PC-9 (cell line): ENCODE measurements at regions not wholly inside any gene's neighbourhood (a gene's known extent, or its start where the extent isn't known, plus 50 kb on each side); places are given as distances from the start of the nearest gene placed in this dataset.
A peak's percentile ranks its signal among the peaks of the same experiment; 100 is the strongest.

Experiments used
- BruUV-seq: library from RNA; stranded (reverse); fragments of 400-500 nt; replicated peaks from 2 replicates; lab custom pipeline; 2021; lab: Mats Ljungman, UMichigan
- CTCF ChIA-PET: fragments of 300-600 bp; sonication (Branson Sonifier 250); formaldehyde crosslinking; loops from one replicate; lab custom pipeline; 2022; ENCODE audit warnings: antibody characterized with exemption; lab: Charles Lee
- POLR2A ChIA-PET: fragments of 300-600 bp; sonication (Branson Sonifier 250); formaldehyde crosslinking; loops from one replicate; lab custom pipeline; 2022; ENCODE audit warnings: antibody characterized with exemption; ENCODE audit not compliant: unreplicated experiment; lab: Charles Lee
- DNase-seq, 2 experiments: peaks; one replicate each; pipeline versions ENCODE4 v3.0.0 to v3.0.0-alpha.2; 2015 to 2022; ENCODE audit warnings: mixed read lengths in 1 of 2
- H2AFZ ChIP-seq: fragments of 200-600 bp; sonication (generic); 2 replicates; pipeline ENCODE4 v1.8.1; 2017; ENCODE audit warnings: antibody characterized with exemption
- H3F3A ChIP-seq: fragments of 200-600 bp; sonication (generic); 2 replicates; pipeline ENCODE4 v1.8.1; 2017; ENCODE audit warnings: antibody characterized with exemption, mild to moderate bottlenecking, low read depth; ENCODE audit not compliant: insufficient read depth
- H3K27ac ChIP-seq: fragments of 200-600 bp; sonication (generic); 2 replicates; pipeline ENCODE4 v1.6.1; 2016; ENCODE audit warnings: mixed run types
- H3K27me3 ChIP-seq: fragments of 200-600 bp; sonication (generic); 2 replicates; pipeline ENCODE4 v1.6.1; 2016; ENCODE audit warnings: low read depth, mixed run types; ENCODE audit not compliant: insufficient read depth
- H3K36me3 ChIP-seq: fragments of 200-600 bp; sonication (generic); 2 replicates; pipeline ENCODE4 v1.6.1; 2016; ENCODE audit warnings: low read depth, mixed run types
- H3K4me1 ChIP-seq: fragments of 200-600 bp; sonication (generic); replicated peaks from 2 replicates; pipeline ENCODE4 v1.6.1; 2016; ENCODE audit warnings: mixed run types; ENCODE audit not compliant: insufficient read depth
- H3K4me2 ChIP-seq: fragments of 200-600 bp; sonication (generic); 2 replicates; pipeline ENCODE4 v1.6.1; 2017; ENCODE audit warnings: mixed run types
- H3K4me3 ChIP-seq: fragments of 200-600 bp; sonication (generic); 2 replicates; pipeline ENCODE4 v1.6.1; 2016; ENCODE audit warnings: mixed run types
- H3K79me2 ChIP-seq: fragments of 200-600 bp; sonication (generic); 2 replicates; pipeline ENCODE4 v1.6.1; 2017; ENCODE audit warnings: low read depth, mixed run types
- H3K9me2 ChIP-seq: fragments of 200-600 bp; sonication (generic); 2 replicates; pipeline ENCODE4 v1.8.1; 2017; ENCODE audit warnings: mild to moderate bottlenecking; ENCODE audit not compliant: insufficient read depth
- H3K9me3 ChIP-seq: fragments of 200-600 bp; sonication (generic); 2 replicates; pipeline ENCODE4 v1.8.1; 2016; ENCODE audit warnings: low read depth; ENCODE audit not compliant: insufficient read depth
- H4K20me1 ChIP-seq: fragments of 200-600 bp; sonication (generic); 2 replicates; pipeline ENCODE4 v1.8.1; 2017; ENCODE audit not compliant: insufficient read depth
- EZH2 ChIP-seq: fragments of 200-600 bp; sonication (generic); IDR thresholded peaks from 2 replicates; pipeline ENCODE4 v1.8.0; 2017; ENCODE audit warnings: antibody characterized with exemption, low read depth
- intact Hi-C: fragments of 100-400 bp; cut with micrococcal nuclease; formaldehyde crosslinking; loops from one replicate; pipeline ENCODE4 v1.10.0; 2022; ENCODE audit not compliant: unreplicated experiment
- TF ChIP-seq, protein P1 (sequence below): fragments of 200-600 bp; sonication (generic); conservative IDR thresholded peaks from 2 replicates; pipeline ENCODE4 v1.6.1; 2017; ENCODE audit warnings: mixed run types, antibody characterized with exemption, mild to moderate bottlenecking, moderate library complexity

DNA sequence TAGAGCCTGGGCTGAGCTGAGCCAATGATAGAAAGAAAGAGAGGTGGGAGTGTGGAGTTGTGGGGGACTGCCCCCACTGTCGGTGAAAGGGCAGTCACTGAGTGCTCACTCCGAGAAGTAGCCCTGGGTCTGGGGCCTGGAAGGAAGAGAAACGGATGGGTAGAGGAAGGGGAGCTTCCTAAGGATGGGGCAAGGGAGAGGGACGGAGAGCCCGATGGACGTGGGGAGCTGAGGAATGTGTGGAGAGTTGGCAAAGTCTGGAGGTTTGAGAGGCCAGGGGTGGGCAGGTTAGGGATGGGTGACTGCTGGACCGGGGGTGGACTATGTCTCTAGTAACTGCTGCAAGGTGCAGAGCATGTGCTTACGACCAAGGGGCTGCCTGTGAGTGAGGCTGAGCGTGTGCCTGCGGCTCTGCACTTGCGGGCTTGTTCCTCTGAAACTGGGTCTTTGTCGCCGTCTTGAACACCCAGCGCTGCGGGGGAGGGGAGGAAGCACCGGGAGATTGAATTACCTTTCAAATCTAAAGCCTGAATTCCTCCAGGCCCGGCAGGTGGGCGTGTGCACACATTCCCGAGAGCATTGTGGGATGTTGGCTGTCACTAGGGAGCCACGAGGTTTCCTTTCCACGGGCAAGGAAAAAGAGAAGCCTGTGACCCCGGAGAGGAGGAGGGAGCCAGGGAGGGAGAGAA is 76.4 kb upstream of the ARAP3 start:
- Histone ChIP-seq H3K27ac (no peak overlapping the region), H3K27me3 (no peaks in the 10 kb centered on the region), H3K4me3 (no peak overlapping the region), H2AFZ (no peak overlapping the region), H3K4me1 (peaks cover 14% of the 10 kb centered on the region), H3K79me2 (no peaks in the 10 kb centered on the region), H4K20me1 (no peaks in the 10 kb centered on the region), H3K9me2 (no peaks in the 10 kb centered on the region), H3K36me3 (no peaks in the 10 kb centered on the region), H3F3A (no peaks in the 10 kb centered on the region), H3K4me2 (no peak overlapping the region), H3K9me3 (no peaks in the 10 kb centered on the region)
- ChIA-PET POLR2A (no interaction called here), CTCF (interaction anchor here (0.6 to 1.5 kb wide), 3 partner anchors 44 to 120 kb away, joined by 3 to 19 read pairs (median 5); partner anchors contain the start of gene PCDH1)
- no TSS peak for BruUV-seq
- no peak for DNase-seq
- TF ChIP-seq, protein P1, sequence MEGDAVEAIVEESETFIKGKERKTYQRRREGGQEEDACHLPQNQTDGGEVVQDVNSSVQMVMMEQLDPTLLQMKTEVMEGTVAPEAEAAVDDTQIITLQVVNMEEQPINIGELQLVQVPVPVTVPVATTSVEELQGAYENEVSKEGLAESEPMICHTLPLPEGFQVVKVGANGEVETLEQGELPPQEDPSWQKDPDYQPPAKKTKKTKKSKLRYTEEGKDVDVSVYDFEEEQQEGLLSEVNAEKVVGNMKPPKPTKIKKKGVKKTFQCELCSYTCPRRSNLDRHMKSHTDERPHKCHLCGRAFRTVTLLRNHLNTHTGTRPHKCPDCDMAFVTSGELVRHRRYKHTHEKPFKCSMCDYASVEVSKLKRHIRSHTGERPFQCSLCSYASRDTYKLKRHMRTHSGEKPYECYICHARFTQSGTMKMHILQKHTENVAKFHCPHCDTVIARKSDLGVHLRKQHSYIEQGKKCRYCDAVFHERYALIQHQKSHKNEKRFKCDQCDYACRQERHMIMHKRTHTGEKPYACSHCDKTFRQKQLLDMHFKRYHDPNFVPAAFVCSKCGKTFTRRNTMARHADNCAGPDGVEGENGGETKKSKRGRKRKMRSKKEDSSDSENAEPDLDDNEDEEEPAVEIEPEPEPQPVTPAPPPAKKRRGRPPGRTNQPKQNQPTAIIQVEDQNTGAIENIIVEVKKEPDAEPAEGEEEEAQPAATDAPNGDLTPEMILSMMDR, result no peak
- TF ChIP-seq EZH2, result no peak
- intact Hi-C loops, result loop anchor here (5.0 kb wide), 1 partner anchor 54 kb away; no protein-coding TSS in a partner anchor

DNA sequence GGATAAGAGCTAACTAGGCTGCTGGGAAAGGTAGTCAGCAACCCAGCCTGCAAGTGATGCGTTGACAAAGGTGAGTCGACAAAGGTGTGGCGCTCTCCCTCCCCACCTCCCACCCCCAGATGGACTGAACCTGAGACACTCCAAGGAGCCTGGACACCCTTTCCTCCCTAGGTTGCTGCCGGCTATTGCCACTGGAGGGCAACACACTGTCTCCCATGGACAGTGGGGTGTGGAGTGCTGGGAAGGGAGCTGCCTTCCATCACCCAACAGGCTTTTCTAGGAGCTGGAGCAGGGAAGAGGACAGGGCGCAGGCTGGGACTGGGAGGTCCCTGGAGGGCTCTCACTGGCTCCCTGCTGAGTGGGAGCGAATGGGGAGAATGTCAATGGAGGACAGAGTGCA is 75.4 kb upstream of the ARAP3 start:
- H3K9me3 ChIP-seq, result no peaks in the 10 kb centered on the region
- DNase-seq, result peak; percentile 64 to 75
- no peaks in the 10 kb centered on the region for H3F3A ChIP-seq
- TF ChIP-seq, protein P1, result peak; percentile 74
- no peak for TF ChIP-seq EZH2
- H3K4me3 ChIP-seq, result no peak overlapping the region
- ChIA-PET POLR2A (interaction anchor here (0.5 kb wide), 1 partner anchor 102 kb away, joined by 5 read pairs; no protein-coding TSS in a partner anchor), CTCF (interaction anchor here (0.7 to 1.5 kb wide), 9 partner anchors 42 to 202 kb away, joined by 3 to 19 read pairs (median 5); partner anchors contain the start of genes DELE1 and PCDH1)
- H3K27me3 ChIP-seq, result no peaks in the 10 kb centered on the region
- H3K9me2 ChIP-seq, result no peaks in the 10 kb centered on the region
- no peaks in the 10 kb centered on the region for H3K36me3 ChIP-seq
- BruUV-seq, result no TSS peak
- no peak overlapping the region for H3K4me2 ChIP-seq
- no peaks in the 10 kb centered on the region for H4K20me1 ChIP-seq
- intact Hi-C loops, result loop anchor here (1.0 to 5.0 kb wide), 4 partner anchors 55 to 203 kb away; no protein-coding TSS in a partner anchor
- H3K79me2 ChIP-seq, result no peaks in the 10 kb centered on the region
- H3K27ac ChIP-seq, result no peak overlapping the region
- H2AFZ ChIP-seq, result no peak overlapping the region
- peaks cover 14% of the 10 kb centered on the region for H3K4me1 ChIP-seq

DNA sequence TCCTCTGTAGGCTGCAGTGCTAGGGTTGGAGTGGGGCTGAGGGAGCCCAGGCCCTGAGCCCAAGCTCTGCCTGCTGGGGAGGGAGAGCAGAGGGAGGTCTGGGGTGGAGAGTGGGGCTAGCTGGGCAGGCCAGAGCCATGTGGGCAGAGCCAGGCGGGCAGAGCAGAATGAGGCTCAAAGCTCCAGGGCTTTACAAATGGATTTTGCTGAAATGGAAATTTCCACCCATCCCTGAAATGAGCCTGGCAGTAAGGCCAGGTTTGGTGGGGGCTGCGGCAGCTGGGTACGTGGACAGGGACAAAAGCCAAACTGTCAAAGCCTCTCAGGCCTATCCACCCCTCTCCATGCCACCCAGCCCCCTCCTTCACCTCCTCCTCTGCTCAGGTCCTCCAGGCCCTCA is 74.2 kb upstream of the ARAP3 start:
- Histone ChIP-seq H3F3A (no peaks in the 10 kb centered on the region), H3K79me2 (no peaks in the 10 kb centered on the region), H3K9me2 (no peaks in the 10 kb centered on the region), H3K4me3 (no peak overlapping the region), H3K4me1 (peaks cover 14% of the 10 kb centered on the region), H2AFZ (no peak overlapping the region), H3K36me3 (no peaks in the 10 kb centered on the region), H4K20me1 (no peaks in the 10 kb centered on the region), H3K9me3 (no peaks in the 10 kb centered on the region), H3K27ac (no peak overlapping the region), H3K27me3 (no peaks in the 10 kb centered on the region), H3K4me2 (no peak overlapping the region)
- POLR2A ChIA-PET, result no interaction called here
- DNase-seq, result no peak
- no TSS peak for BruUV-seq
- intact Hi-C loops, result loop anchor here (5.0 kb wide), 1 partner anchor 56 kb away; no protein-coding TSS in a partner anchor
- no peak for TF ChIP-seq EZH2
- TF ChIP-seq, protein P1, result no peak
- CTCF ChIA-PET, result no interaction called here
